Subcutaneous abdominal adipose tissue (tissue), 5 donors: ENCODE measurements at regions not wholly inside any gene's neighbourhood (a gene's known extent, or its start where the extent isn't known, plus 50 kb on each side); places are given as distances from the start of the nearest gene placed in this dataset.

Experiments used
- H3K27ac ChIP-seq: one replicate; pipeline ENCODE4 v1.7.0; 2013; ENCODE audit warnings: low read depth, mild to moderate bottlenecking, inconsistent platforms, low read length, moderate library complexity
- H3K27me3 ChIP-seq, 5 donors: one replicate each; pipeline ENCODE4 v1.7.0; 2013; ENCODE audit warnings: low read length in 5 of 5, inconsistent platforms in 1 of 5; ENCODE audit not compliant: control insufficient read depth in 5 of 5, insufficient read depth in 4 of 5
- H3K36me3 ChIP-seq, 5 donors: one replicate each; pipeline ENCODE4 v1.7.0; 2013; ENCODE audit warnings: low read length in 5 of 5; ENCODE audit not compliant: control insufficient read depth in 5 of 5, insufficient read depth in 5 of 5
- H3K4me1 ChIP-seq, 5 donors: one replicate each; pipeline ENCODE4 v1.7.0; 2013; ENCODE audit warnings: low read length in 5 of 5, mild to moderate bottlenecking in 3 of 5, moderate library complexity in 1 of 5; ENCODE audit not compliant: control insufficient read depth in 5 of 5, insufficient read depth in 5 of 5
- H3K4me3 ChIP-seq, 5 donors: one replicate each; pipeline ENCODE4 v1.7.0; 2013; ENCODE audit warnings: low read length in 5 of 5, low read depth in 1 of 5
- H3K9ac ChIP-seq, 5 donors: one replicate each; pipeline ENCODE4 v1.7.0; 2013; ENCODE audit warnings: low read length in 5 of 5, mild to moderate bottlenecking in 4 of 5, moderate library complexity in 3 of 5
- H3K9me3 ChIP-seq, 5 donors: one replicate each; pipeline ENCODE4 v1.7.0; 2013; ENCODE audit warnings: low read length in 5 of 5; ENCODE audit not compliant: control insufficient read depth in 5 of 5
- donor health status: healthy.
- donor health status: healthy.
- donor health status: healthy.
- donor health status: healthy.
- donor health status: healthy.

- H3K27me3 ChIP-seq: peaks cover 4 to 16% (median 6%) of the 10 kb centered on the region in 5 donors
- no peaks in the 10 kb centered on the region for H3K9me3 ChIP-seq
- H3K4me3 ChIP-seq: no peak overlapping the region
- no peaks in the 10 kb centered on the region for H3K4me1 ChIP-seq
- no peak overlapping the region for H3K27ac ChIP-seq
- H3K36me3 ChIP-seq: no peaks in the 10 kb centered on the region
- no peak overlapping the region for H3K9ac ChIP-seq
Measured at GRCh38 chr7:155956977-155957376, 144.7 kb upstream of the SHH start.

DNA sequence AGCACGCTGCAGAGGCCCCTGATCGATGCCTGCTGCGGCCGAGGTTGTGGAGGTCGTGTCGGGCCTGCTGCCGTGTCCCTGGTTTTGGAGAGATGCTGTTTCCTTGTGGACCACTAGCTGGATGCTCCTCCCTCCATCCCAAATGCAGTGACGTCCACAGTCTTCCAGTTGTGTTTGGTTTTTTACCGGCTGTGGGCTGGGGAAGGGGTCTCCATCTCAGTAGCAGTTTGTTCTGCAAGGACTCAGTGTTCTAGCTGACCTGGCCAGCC, 143.0 kb upstream of the SHH start:
- no peaks in the 10 kb centered on the region for H3K36me3 ChIP-seq
- H3K27me3 ChIP-seq: peaks cover 0 to 6% (median 2%) of the 10 kb centered on the region in 5 donors
- no peaks in the 10 kb centered on the region for H3K9me3 ChIP-seq
- H3K4me1 ChIP-seq: no peaks in the 10 kb centered on the region
- H3K9ac ChIP-seq: no peak overlapping the region
- H3K4me3 ChIP-seq: no peak overlapping the region
- no peak overlapping the region for H3K27ac ChIP-seq

- H3K4me1 ChIP-seq: no peaks in the 10 kb centered on the region
- H3K9ac ChIP-seq: no peak overlapping the region
- H3K4me3 ChIP-seq: no peak overlapping the region
- H3K27ac ChIP-seq: no peak overlapping the region
- H3K36me3 ChIP-seq: no peaks in the 10 kb centered on the region
- H3K27me3 ChIP-seq: peaks cover 0 to 4% (median 0%) of the 10 kb centered on the region in 5 donors
- no peaks in the 10 kb centered on the region for H3K9me3 ChIP-seq
Measured at GRCh38 chr7:155954550-155955366, 142.5 kb upstream of the SHH start.

- Histone ChIP-seq H3K9me3 (no peaks in the 10 kb centered on the region), H3K27me3 (peaks cover 0 to 4% (median 0%) of the 10 kb centered on the region in 5 donors), H3K4me3 (no peak overlapping the region), H3K4me1 (no peaks in the 10 kb centered on the region), H3K27ac (no peak overlapping the region), H3K36me3 (no peaks in the 10 kb centered on the region), H3K9ac (no peak overlapping the region)
Measured at GRCh38 chr7:155953781-155954549, 141.7 kb upstream of the SHH start.

DNA sequence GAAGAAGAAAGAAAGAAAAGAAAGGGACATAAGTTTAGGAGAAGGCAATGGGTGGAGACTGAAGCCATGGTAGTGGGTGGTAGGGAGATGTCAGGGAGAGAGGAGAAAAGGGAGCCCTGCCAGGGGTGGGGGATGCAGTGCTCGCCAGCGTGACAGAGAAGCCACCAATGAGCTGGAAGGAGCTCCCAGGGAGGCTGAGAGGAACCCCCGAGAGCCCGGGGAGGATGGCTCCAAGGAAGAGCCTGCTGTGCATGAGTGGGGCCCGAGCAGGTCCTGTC, 141.2 kb upstream of the SHH start:
- no peak overlapping the region for H3K4me3 ChIP-seq
- no peaks in the 10 kb centered on the region for H3K4me1 ChIP-seq
- H3K9ac ChIP-seq: no peak overlapping the region
- H3K9me3 ChIP-seq: no peaks in the 10 kb centered on the region
- H3K27ac ChIP-seq: no peak overlapping the region
- no peaks in the 10 kb centered on the region for H3K36me3 ChIP-seq
- H3K27me3 ChIP-seq: peaks cover 0 to 5% (median under 1%) of the 10 kb centered on the region in 5 donors

GRCh38 chr7:155951554-155952158, 139.4 kb upstream of the SHH start:
- no peak overlapping the region for H3K27ac ChIP-seq
- H3K4me3 ChIP-seq: no peak overlapping the region
- peaks cover 0 to 7% (median 0%) of the 10 kb centered on the region in 5 donors for H3K27me3 ChIP-seq

DNA sequence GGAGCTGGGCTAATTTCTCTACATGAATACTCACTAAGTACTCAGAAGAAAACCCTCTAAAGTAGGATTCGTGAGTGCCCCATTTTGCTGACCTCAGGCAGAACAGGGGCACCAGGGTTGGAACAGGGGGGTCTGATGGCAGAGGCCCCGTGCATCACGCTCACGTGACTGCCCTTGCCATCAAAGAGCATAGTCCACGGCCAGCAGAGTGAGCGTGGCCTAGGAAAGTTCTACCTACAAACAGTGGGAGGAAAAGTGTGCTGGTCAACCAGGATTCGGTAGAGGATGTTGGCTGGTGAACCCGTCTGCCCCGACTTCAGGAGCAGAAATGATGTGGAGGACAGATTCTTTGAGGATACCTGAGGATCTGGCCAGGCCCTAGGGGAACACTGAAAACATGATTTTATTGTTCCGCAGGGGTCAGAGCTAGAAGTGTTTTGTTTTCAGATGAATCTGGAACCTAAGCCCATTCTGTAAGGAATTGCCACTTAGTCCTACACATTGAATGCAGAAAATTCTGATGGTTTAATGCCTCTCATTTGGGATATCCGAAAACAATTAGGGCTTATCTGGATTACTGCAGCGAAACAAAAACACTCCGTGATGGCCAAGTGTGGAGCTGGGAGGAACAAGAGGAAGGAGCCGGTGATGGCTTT, 138.8 kb upstream of the SHH start:
- H3K4me1 ChIP-seq: no peaks in the 10 kb centered on the region
- no peak overlapping the region for H3K9ac ChIP-seq
- H3K4me3 ChIP-seq: no peak overlapping the region
- peaks cover 0 to 7% (median 0%) of the 10 kb centered on the region in 5 donors for H3K27me3 ChIP-seq
- H3K36me3 ChIP-seq: no peaks in the 10 kb centered on the region
- H3K9me3 ChIP-seq: peaks cover 0 to 2% (median 0%) of the 10 kb centered on the region in 5 donors
- H3K27ac ChIP-seq: no peak overlapping the region

More at GRCh38 chr7:155951554-155952158, 139.4 kb upstream of the SHH start:
- Histone ChIP-seq H3K4me1 (no peaks in the 10 kb centered on the region), H3K9me3 (no peaks in the 10 kb centered on the region), H3K36me3 (no peaks in the 10 kb centered on the region), H3K9ac (no peak overlapping the region)

DNA sequence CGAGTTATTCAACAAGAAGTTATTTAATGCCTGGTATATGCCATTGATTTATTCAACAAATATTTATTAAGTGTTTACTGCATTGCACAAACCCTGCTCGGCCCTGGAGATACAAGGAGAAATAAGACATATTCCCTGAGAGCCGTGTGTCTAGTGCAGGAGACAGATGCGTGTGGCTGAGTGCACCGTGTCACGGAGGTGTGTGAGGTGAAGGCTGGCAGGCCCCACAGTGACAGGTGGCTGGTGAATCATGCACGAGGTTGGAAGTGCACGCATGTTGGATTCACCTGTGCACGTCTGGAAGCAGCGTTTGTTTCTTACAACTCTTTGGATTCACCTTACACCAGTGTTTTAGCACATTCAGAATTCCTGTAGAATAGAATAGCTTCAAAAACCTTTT, 136.6 kb upstream of the SHH start:
- Histone ChIP-seq H3K27me3 (peaks cover 0 to 7% (median 0%) of the 10 kb centered on the region in 5 donors), H3K4me3 (no peak overlapping the region), H3K4me1 (no peaks in the 10 kb centered on the region), H3K9ac (no peak overlapping the region), H3K27ac (no peak overlapping the region), H3K36me3 (no peaks in the 10 kb centered on the region), H3K9me3 (peaks cover 0 to 4% (median 0%) of the 10 kb centered on the region in 5 donors)

DNA sequence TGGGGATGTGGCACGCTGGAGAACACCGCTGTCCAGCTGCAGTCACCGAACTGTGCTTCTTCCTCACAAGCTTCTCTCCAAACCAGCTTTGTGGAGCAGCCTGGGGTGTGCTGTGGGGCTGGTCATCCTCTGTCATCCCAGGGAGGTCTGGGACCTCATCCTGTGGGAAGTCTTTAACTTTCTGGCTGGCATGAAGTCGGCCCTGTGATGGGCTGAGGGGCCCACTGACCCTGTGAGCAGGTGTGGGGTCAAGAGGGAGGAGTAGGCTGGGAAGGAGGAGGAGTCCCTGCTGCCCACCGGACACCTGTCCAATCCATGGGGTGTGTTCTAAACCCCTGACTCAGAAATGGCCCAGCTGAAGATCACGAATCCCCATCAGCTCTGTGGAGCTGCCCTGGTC, 136.2 kb upstream of the SHH start:
- H3K27me3 ChIP-seq: peaks cover 0 to 7% (median 0%) of the 10 kb centered on the region in 5 donors
- no peak overlapping the region for H3K9ac ChIP-seq
- H3K4me3 ChIP-seq: no peak overlapping the region
- H3K9me3 ChIP-seq: peaks cover 0 to 4% (median 0%) of the 10 kb centered on the region in 5 donors
- no peak overlapping the region for H3K27ac ChIP-seq
- no peaks in the 10 kb centered on the region for H3K36me3 ChIP-seq
- H3K4me1 ChIP-seq: no peaks in the 10 kb centered on the region

DNA sequence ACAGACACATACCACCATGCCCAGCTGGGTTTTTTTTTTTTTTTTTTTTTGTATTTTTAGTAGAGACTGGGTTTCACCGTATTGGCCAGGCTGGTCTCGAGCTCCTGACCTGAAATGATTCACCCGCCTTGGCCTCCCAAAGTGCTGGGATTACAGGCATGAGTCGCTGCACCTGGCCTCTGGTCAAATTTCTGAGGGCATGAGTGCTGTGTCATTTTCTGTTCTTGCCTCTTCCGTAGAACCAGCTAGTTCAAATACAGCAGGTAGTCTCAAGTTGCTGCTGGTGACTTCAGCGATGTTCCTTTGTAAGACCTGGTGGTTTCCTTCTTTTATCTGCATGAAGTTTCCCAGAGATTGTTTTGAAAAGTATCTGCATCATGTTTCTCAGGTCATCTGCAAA, 134.8 kb upstream of the SHH start:
- Histone ChIP-seq H3K27ac (no peak overlapping the region), H3K4me3 (no peak overlapping the region), H3K27me3 (peaks cover 0 to 7% (median 0%) of the 10 kb centered on the region in 5 donors), H3K36me3 (no peaks in the 10 kb centered on the region), H3K4me1 (no peaks in the 10 kb centered on the region), H3K9me3 (peaks cover 0 to 4% (median 0%) of the 10 kb centered on the region in 5 donors), H3K9ac (no peak overlapping the region)
